CD4-positive, alpha-beta T cell treated with Interleukin-10 for 1 hour (primary cell): ENCODE measurements at regions not wholly inside any gene's neighbourhood (a gene's known extent, or its start where the extent isn't known, plus 50 kb on each side); places are given as distances from the start of the nearest gene placed in this dataset.
"Not testable (repeated sequence)": the region's sequence is repeated elsewhere in the genome, so short reads cannot be mapped to it uniquely, and the experiment has no call there.

Source experiments
- DNase-seq: peaks from one replicate; pipeline ENCODE4 v3.0.0-alpha.2; 2020

DNA sequence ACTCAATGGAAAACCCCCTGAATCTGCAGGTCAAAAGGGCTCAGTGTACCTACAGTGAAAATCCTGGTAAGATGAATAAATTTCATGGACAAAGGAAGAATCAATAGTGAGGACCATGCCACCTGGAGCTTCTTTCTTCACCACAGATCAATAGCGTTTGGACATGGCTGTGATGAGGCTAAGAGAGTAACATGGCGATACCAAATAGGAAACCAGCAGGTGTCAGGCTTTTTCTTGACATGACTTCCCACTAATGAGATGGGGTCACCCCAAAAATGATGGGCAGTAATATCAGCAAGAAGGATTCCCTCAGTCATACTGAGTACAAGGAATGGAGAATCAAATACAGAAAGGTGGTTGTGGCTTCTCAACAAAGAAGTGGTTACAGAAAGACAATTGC is 208.5 kb upstream of the PLPPR1 start:
- DNase-seq, result no peak

DNA sequence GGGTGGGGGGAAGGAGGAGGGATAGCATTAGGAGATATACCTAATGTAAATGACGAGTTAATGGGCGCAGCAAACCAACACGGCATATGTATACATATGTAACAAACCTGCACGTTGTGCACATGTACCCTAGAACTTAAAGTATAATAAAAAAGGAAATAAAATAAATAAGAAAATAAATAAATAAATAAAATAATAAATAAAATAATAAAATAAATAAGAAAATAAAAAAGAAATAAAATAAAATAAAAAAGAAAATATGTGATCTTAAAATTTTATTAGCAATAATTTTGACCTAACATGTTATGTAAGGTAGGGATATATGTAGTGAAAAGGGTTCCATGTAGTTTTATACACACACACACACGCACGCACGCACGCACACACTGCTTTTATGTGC is 195.5 kb upstream of the PLPPR1 start:
- DNase-seq, result not testable (repeated sequence)

- no peak for DNase-seq
Observed at GRCh38 chr9:100838857-100839256, 189.7 kb upstream of the PLPPR1 start.

GRCh38 chr9:100848726-100849125 is 179.8 kb upstream of the PLPPR1 start:
- no peak for DNase-seq

DNA sequence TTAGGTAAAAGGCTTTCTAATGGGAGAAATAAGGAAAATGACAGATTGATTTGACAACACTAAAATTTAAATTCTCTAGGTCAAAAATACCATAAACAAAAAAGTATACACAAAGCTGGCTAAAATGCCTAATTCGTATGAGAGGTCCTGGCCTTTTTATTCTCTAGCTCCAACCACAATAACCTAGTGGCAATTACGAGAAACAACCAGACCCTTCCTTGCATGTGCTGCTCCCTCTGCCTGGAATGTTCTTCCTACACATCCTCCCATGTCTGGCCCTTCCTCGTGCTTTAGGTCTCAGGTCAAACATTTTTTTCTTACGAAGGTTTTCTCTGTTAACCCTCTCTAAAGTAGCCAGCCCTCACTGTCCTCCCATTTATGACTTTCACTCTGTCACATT is 176.4 kb upstream of the PLPPR1 start:
- DNase-seq, result no peak

GRCh38 chr9:100856238-100856637 is 172.3 kb upstream of the PLPPR1 start:
- DNase-seq, result no peak

- no peak for DNase-seq
Observed at GRCh38 chr9:100865111-100865510, 163.4 kb upstream of the PLPPR1 start.

DNA sequence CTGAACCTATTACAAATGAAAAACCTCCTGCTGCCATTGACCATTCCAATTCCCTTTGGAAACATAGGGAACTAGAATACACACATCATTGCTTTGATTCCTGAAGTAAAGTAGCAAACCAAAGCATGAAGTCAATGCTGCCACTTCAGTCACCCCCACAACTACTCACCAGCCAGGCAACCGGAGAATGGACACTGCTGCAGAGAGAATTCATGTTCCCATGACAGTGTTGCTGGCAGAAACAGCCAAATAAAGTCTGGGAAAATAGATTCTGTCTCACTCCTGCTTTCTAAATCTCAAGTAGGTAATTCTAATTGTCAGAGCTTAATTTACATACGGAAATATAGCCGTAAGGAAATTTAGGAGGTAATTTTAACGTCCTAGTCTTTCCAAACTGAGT is 162.9 kb upstream of the PLPPR1 start:
- DNase-seq, result no peak

DNA sequence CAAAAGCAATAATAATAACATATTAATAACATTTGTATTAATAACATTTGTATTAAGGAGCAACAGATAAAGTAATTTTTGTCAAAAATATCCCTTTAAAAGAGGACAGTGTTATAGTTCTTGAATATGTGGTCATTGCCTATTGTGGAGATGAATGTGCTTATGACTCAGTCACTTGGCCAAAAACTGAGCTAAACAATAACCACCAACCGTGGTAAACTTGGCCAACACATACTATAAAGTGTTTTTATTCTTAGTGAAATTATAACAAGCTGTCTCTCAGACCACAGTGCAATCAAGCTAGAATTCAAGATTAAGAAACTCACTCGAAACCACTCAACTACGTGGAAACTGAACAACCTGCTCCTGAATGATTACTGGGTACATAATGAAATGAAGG is 159.2 kb upstream of the PLPPR1 start:
- DNase-seq, result no peak

- no peak for DNase-seq
Observed at GRCh38 chr9:100879884-100880283, 148.6 kb upstream of the PLPPR1 start.

DNA sequence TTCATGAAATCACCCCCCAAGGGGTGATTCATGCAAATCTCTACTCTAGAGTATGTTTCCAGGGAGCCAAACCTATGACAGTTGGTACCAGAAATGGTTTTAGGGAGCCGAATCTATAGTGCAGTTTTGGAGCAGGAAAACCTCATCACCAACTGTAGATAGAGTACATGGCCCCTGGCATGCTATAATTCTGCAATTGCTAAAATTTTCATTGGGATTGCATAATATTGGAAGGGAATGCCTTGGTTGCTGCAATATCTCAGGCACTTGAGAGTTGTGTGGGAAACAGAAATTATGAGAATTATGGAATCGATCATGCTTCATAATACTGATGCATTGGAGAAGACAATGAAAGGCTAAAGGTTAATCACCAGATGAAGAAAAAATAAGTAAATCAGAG is 148.2 kb upstream of the PLPPR1 start:
- DNase-seq, result no peak

GRCh38 chr9:100884518-100884917 is 144.0 kb upstream of the PLPPR1 start:
- DNase-seq, result no peak

GRCh38 chr9:100890321-100890720 is 138.2 kb upstream of the PLPPR1 start:
- no peak for DNase-seq

DNA sequence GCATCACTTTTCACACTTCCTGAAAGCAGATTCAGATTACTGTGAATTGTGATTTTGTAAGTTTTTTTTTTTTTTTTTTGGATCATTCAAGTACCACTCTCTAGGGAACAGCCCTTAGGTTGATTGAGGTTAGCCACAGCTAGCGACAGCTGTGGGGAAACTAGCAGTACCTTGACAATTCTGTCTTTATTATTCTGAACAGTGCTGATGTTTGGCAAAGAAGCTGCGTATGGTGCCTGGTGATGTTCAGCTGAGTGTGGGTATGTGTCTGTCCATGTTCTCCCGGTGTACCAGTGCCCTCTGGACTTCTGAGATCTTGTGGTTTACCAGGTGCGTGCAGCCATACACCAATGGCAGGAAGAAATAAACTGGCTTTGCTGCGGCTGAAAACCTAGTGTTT is 117.3 kb upstream of the PLPPR1 start:
- no peak for DNase-seq

GRCh38 chr9:100913257-100913656 is 115.3 kb upstream of the PLPPR1 start:
- DNase-seq, result no peak

GRCh38 chr9:100914266-100914665 is 114.3 kb upstream of the PLPPR1 start:
- DNase-seq, result no peak

GRCh38 chr9:100919506-100919905 is 109.0 kb upstream of the PLPPR1 start:
- no peak for DNase-seq

DNA sequence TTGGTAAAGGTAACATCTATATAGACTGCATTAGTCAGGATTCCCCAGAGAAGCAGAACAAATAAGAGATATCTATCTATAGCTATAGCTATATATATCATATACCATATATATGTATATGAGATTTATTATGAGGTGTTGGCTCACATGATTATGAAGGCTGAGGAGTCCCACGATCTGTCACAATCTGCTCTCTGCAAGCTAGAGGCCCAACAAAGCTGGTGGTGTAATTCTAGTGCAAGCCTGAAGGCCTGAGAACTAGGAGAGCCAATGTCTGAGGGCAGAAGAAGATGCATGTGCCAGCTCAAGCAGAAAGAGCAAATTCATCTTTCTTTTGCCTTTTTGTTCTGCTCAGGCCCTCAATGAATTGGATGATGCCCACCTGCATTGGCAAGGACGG is 102.2 kb upstream of the PLPPR1 start:
- no peak for DNase-seq

GRCh38 chr9:100927763-100928162 is 100.8 kb upstream of the PLPPR1 start:
- DNase-seq, result no peak

DNA sequence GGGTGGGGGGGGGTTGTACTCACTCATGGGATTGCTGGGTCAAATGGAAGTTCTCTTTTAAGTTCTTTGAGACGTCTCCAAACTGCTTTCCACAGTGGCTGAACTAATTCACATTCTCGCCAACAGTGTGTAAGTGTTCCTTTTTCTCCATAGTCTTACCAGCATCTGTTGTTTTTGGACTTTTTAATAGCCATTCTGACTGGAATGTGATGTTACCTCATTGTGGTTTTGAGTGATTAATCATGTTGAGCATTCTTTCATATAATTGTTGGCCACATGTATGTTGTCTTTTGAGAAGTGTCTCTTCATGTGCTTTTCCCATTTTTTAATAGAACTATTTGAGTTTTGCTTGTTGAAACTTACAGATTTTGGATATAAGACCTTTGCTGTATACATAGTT is 94.9 kb upstream of the PLPPR1 start:
- DNase-seq, result no peak

- DNase-seq, result no peak
Observed at GRCh38 chr9:100937382-100937781, 91.1 kb upstream of the PLPPR1 start.

GRCh38 chr9:100938507-100938906 is 90.0 kb upstream of the PLPPR1 start:
- DNase-seq, result no peak

GRCh38 chr9:100939636-100940035 is 88.9 kb upstream of the PLPPR1 start:
- DNase-seq, result no peak

- DNase-seq, result no peak
Observed at GRCh38 chr9:100959226-100959625, 69.3 kb upstream of the PLPPR1 start.
